SK-MEL-5 (cell line): ENCODE measurements at regions not wholly inside any gene's neighbourhood (a gene's known extent, or its start where the extent isn't known, plus 50 kb on each side); places are given as distances from the start of the nearest gene placed in this dataset.

Source experiments
- DNase-seq: peaks from one replicate; pipeline ENCODE4 v3.0.0-alpha.2; 2016; ENCODE audit warnings: low read depth, low spot score
- in situ Hi-C: cut with HindIII; loops from 2 replicates; pipeline ENCODE4 v1.10.0; 2016; ENCODE audit warnings: low sequenced_read_pairs, high pct_unique_total_duplicates, low pct_unique_long_range_greater_than_20kb

DNA sequence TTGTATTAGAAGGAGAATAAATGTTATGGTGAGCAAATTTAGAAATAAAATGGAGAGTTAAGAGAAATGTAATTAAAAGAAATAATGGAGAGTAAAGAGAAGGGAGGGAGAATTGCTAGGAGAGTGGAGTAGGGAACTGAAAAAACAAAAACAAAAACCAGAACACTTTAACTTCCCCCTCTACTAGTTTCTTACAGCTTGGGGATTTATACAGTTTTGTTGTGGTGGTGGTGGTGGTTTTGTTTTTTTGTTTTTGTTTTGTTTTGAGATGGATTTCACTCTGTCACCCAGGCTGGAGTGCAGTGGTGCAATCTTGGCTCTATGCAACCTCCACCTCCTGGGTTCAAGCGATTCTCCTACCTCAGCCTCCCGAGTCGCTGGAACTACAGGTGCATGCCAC is 322.4 kb downstream of the TMEM167A start:
- DNase-seq: no peak
- in situ Hi-C loops: no loop called here

DNA sequence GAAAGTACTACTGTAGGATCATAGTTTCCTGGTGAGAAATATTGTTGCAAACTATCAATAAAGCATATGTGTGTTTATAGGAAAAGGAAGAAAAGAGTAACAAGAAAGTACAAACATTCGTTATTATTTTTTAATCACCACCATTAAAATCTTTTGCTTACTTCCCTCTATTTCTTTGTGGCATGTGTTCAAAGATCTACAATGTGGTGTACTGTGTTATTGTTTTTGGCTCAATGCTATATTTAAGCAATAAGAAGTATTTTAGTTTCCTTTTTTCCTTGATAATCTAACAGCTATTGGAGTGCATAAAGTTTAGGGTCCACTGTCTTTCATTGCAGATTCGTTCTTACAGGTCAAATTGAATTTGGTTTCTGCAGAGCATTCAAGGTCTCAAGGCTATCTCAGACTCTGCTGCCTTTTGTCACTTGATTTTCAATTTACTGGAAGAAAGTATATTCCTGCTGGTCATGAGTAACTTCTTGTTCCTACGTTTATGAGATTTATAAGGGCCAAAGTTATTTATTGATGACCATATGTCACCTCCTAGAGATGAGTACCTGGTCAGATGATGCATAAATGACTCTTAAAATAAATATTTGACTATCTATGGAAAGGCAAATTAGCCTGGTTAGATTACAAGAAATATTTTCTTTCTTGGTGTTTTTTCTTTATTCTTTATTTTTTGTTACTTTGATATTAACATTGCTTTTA is 323.0 kb downstream of the TMEM167A start:
- DNase-seq: no peak
- in situ Hi-C loops: no loop called here

DNA sequence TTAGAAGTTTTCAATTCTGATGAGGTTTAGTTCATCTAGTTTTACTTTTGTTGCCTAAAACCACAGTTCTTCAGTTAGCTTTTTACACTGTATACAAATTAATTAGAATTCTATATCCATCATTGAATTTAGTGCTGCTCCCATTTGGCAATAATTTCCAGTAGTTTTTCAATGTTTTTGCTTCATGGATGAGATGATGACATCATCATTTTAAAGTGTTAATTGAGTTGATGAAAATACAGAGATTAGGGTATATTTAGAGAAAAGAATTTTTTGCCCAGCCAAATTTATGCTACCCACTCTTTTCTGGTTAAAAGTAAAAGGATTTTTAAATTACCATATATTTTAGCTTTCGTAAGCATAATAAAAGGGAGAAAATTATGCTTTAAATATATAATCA is 323.8 kb downstream of the TMEM167A start:
- in situ Hi-C loops: no loop called here
- DNase-seq: no peak

- in situ Hi-C loops: no loop called here
- peak; percentile 100 for DNase-seq
Observed at GRCh38 chr5:82749461-82749820, 327.8 kb downstream of the TMEM167A start.

GRCh38 chr5:82748688-82749460 is 328.3 kb downstream of the TMEM167A start:
- in situ Hi-C loops: no loop called here
- DNase-seq: peak; percentile 26

DNA sequence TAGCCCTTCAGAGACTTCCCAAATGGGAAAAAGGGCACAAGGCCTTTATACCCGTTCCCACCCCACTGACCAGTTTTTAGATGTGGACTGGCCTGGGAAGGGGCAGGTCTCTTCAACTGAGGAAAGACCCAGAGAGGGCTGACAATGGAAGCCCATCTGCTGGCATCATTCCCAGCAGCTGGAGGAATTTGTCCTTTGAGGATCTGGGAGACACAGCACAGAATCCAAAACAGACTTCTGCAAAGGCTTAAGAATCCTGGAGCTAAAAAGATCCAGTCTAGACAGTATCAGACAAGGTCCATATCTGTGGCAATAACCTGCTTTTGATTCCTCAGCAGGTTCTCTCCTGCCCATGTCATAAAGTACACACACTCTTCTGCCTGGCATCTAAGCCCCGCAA is 329.2 kb downstream of the TMEM167A start:
- DNase-seq: no peak
- in situ Hi-C loops: no loop called here

- no peak for DNase-seq
- in situ Hi-C loops: no loop called here
Observed at GRCh38 chr5:82745016-82745415, 332.2 kb downstream of the TMEM167A start.

DNA sequence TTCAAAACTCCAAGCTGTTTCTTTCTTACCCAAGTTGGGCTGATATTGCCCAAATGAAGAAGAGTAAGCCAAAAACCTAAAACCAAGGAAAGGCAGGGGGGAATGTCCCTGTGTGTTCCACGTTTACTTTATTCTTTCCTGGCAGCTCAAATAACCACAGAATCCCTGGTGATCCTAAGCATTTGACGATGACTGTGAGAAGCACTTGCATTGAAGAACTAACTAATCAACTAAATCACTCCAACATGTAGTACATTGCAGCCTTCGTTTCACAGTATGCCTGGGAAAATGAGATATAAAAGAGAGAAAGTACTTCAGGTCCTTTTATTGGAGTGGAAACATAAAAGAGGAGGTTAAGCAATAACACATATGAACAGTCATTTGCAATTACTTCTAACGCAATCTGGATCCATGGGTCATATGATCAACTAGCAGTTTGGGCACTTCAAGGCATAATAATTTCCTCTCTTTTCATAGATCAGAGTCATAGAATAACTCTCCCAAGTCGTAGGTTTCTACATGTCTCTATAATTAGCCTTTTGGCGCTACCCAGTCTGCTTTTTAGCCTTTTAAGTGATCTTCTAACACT is 338.4 kb downstream of the TMEM167A start:
- DNase-seq: no peak
- in situ Hi-C loops: no loop called here

- peak; percentile 95 for DNase-seq
- in situ Hi-C loops: no loop called here
Observed at GRCh38 chr5:82735160-82735789, 341.9 kb downstream of the TMEM167A start.

GRCh38 chr5:82734347-82734746 is 342.8 kb downstream of the TMEM167A start:
- in situ Hi-C loops: no loop called here
- no peak for DNase-seq

DNA sequence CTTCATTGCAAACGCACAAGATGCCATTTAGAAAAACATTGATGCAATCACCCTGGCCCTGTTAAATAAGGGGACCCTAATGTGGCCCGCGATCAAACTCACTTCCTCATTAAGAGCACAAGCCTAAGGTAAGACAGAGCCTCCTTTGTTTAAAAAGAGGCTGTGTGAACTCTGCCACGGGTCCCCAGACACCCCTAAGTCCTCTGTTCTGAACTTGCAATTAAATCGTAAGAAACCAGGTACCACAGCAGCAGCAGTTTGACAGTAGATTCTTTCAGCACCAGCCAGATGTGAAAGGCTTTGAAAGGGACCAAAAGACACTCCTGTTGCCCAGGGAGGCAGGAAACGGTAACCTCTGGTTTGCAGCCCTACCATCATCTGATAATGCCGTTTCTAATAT is 346.3 kb downstream of the TMEM167A start:
- in situ Hi-C loops: no loop called here
- peak; percentile 67 for DNase-seq

GRCh38 chr5:82728926-82729702 is 348.1 kb downstream of the TMEM167A start:
- DNase-seq: no peak
- in situ Hi-C loops: no loop called here

GRCh38 chr5:82723168-82723567 is 354.0 kb downstream of the TMEM167A start:
- in situ Hi-C loops: no loop called here
- DNase-seq: no peak

- in situ Hi-C loops: no loop called here
- no peak for DNase-seq
Observed at GRCh38 chr5:82721087-82721410, 356.1 kb downstream of the TMEM167A start.

DNA sequence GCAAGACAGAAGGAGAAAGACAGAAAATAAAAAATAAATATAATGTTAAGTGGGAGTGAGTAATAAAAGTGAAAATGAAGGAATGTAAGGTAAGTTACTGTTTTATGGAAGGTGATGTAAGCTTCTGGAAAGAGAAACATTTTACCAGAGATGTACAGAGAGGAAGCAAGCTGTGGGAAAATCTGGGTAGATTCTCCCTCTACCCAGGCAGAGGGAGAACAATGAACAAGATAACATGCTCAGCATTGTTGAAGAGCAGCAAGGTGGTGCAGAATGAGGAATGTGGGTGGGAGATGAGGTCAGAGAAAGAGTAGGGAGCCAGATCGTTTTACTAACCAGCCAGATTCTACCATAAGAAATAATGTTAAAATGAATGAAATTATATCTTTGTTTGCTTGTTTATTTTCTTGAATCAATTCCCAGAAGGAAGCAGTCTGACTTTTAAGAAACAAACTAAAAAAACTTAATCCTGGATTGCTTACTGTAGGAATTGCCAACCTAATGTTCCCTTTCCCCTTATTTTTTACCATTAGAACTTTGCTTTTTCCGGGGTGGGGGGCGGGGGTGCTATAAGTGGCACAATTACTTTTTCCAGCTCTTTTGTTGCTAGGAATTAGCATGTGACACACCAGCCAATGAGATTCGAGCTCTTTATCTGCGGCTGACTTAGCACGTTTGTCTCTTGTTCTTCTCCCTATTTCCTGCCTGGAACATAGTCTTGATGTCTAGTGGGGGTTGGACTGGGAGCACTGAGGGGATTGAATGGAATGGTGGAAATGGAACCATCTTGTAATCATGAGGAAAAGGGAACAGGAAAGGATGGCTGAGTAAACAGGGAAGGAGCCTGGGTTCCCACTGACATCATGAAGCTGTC is 356.7 kb downstream of the TMEM167A start:
- in situ Hi-C loops: no loop called here
- DNase-seq: no peak

GRCh38 chr5:82719368-82719767 is 357.8 kb downstream of the TMEM167A start:
- in situ Hi-C loops: no loop called here
- no peak for DNase-seq

- no peak for DNase-seq
- in situ Hi-C loops: no loop called here
Observed at GRCh38 chr5:82717738-82718137, 359.5 kb downstream of the TMEM167A start.
